Heart left ventricle (tissue), 13 donors: ENCODE measurements at regions not wholly inside any gene's neighbourhood (a gene's known extent, or its start where the extent isn't known, plus 50 kb on each side); places are given as distances from the start of the nearest gene placed in this dataset.

Experiments
- CTCF ChIP-seq, 12 donors: fragments of 200-600 bp; sonication (generic) in 4 of 12; IDR thresholded peaks; one replicate each; pipeline versions ENCODE4 v1.5.0 to v1.8.0; 2018 to 2022; ENCODE audit warnings: antibody characterized with exemption in 12 of 12, mild to moderate bottlenecking in 5 of 12
- POLR2A ChIP-seq, 2 donors: fragments of 450-650 bp; IDR thresholded peaks; one replicate each; pipeline ENCODE4 v1.6.1; 2017; ENCODE audit warnings: antibody characterized with exemption in 2 of 2, mild to moderate bottlenecking in 2 of 2, moderate library complexity in 2 of 2
- donor health status: ischemic (EF 13 %, LVEDD 7.1; RV severe dilation, severe dysfunction).
- donor health status: DM: no; HTN: yes; CAD: no.
- donor health status: DM: no; HTN: no; CAD: no.
- donor health status: ischemic (EF 25% LVEDD 6.9; RV normal size, moderate dysfunction).
- donor health status: ischemic (EF 25% LVEDD 5.7; RV mildly dilated, moderate dysfunction).
- donor health status: ischemic (EF 35%, LVEDD 5.7; RV mildly dilated, moderate dysfunction).
- donor health status: nonischemic (EF 11% LVEDD 7.7; RV severe dilation, severe dysfunction).
- donor health status: DM: yes; HTN: yes; CAD: no.
- donor health status: PGD.
- donor health status: ischemic (EF 29% LVEDD 5.4; RV normal size, mild dysfunction).
- donor health status: nonischemic (EF 23%, LVEDD 6.1; RV moderate dilation, normal function).

- no peak for TF ChIP-seq CTCF (IDR thresholded peaks at IDR 0.05)
- TF ChIP-seq POLR2A (IDR thresholded peaks at IDR 0.05): no peak
Observed at GRCh38 chr2:88318956-88319330, 133.6 kb downstream of the FOXI3 start.
